GM12875 (cell line): ENCODE measurements at regions not wholly inside any gene's neighbourhood (a gene's known extent, or its start where the extent isn't known, plus 50 kb on each side); places are given as distances from the start of the nearest gene placed in this dataset.
"Not testable (repeated sequence)": the region's sequence is repeated elsewhere in the genome, so short reads cannot be mapped to it uniquely, and the experiment has no call there.

ENCODE experiments used
- H3K4me3 ChIP-seq: one replicate; pipeline ENCODE4 v1.5.1; 2011; ENCODE audit warnings: low read depth, low read length, control low read depth
- CTCF ChIP-seq: IDR thresholded peaks from 2 replicates; pipeline ENCODE4 v1.5.1; 2011; ENCODE audit warnings: low read depth, mild to moderate bottlenecking, control low read depth, inconsistent platforms, low read length, moderate library complexity, borderline replicate concordance; ENCODE audit not compliant: insufficient read depth

GRCh38 chr6:870096-870495, 177.2 kb upstream of the EXOC2 start:
- TF ChIP-seq CTCF = no peak
- no peak overlapping the region for H3K4me3 ChIP-seq

GRCh38 chr6:868201-868600, 175.3 kb upstream of the EXOC2 start:
- no peak for TF ChIP-seq CTCF
- H3K4me3 ChIP-seq = no peak overlapping the region

- TF ChIP-seq CTCF = no peak
- H3K4me3 ChIP-seq = no peak overlapping the region
Observed at GRCh38 chr6:867378-867777, 174.4 kb upstream of the EXOC2 start.

- no peak overlapping the region for H3K4me3 ChIP-seq
- TF ChIP-seq CTCF = no peak
Observed at GRCh38 chr6:866316-866715, 173.4 kb upstream of the EXOC2 start.

- no peak overlapping the region for H3K4me3 ChIP-seq
- no peak for TF ChIP-seq CTCF
Observed at GRCh38 chr6:865846-866245, 172.9 kb upstream of the EXOC2 start.

GRCh38 chr6:863831-864230, 170.9 kb upstream of the EXOC2 start:
- no peak for TF ChIP-seq CTCF
- H3K4me3 ChIP-seq = no peak overlapping the region

- not testable (repeated sequence) for H3K4me3 ChIP-seq
Observed at GRCh38 chr6:863127-863526, 170.2 kb upstream of the EXOC2 start.

- H3K4me3 ChIP-seq = no peak overlapping the region
- TF ChIP-seq CTCF = no peak
Observed at GRCh38 chr6:859936-860335, 167.0 kb upstream of the EXOC2 start.
